HG03196 (cell line): ENCODE measurements at regions not wholly inside any gene's neighbourhood (a gene's known extent, or its start where the extent isn't known, plus 50 kb on each side); places are given as distances from the start of the nearest gene placed in this dataset.

Source experiments
- ATAC-seq: cut with Tn5 transposase; IDR thresholded peaks from one replicate; pipeline ENCODE4 v1.9.1; 2021; ENCODE audit not compliant: unreplicated experiment

DNA sequence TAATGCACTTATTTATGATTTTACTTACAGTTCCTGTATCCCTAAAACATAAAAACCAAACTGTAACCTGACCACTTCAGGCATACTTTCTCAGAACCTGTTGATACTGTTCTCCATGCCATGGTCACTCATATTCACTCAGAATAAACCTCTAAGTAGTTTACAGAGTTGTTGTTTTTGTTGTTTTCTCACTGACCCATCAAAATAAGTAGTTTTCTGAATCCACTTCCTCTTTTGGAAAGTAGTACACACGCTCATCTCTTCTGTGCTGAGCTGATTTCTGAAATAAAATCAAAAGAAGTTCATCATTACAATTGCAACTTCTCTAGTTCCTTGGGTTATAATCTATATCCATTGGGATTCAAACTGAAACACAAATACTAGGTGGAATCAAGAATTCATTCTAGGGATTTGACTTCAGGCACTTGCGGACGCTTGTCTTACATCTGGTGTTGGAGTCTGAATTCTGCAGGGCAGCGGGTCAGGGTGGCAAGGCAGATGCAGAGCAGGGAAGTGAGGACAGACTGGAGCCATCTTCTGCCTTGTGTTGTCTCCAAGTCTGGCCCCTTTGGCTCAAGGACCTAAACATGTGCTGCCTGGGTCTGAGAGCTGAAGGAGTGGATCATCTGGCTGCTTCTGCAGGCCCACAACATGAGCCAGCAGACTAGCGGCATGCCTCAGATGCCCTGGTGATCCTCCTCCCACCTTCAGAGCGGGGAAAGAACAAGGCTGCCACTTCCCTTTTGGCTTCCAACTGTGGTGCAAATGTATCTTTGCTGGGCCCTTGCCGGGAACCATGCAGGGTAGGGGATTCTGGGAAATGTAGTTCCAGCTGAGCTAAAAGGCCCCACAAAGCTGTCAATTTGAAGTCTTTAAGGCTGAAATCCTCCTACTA, 167.9 kb upstream of the MYLIP start:
- no peak for ATAC-seq

GRCh38 chr6:15957655-15958169, 171.2 kb upstream of the MYLIP start:
- ATAC-seq, result no peak

DNA sequence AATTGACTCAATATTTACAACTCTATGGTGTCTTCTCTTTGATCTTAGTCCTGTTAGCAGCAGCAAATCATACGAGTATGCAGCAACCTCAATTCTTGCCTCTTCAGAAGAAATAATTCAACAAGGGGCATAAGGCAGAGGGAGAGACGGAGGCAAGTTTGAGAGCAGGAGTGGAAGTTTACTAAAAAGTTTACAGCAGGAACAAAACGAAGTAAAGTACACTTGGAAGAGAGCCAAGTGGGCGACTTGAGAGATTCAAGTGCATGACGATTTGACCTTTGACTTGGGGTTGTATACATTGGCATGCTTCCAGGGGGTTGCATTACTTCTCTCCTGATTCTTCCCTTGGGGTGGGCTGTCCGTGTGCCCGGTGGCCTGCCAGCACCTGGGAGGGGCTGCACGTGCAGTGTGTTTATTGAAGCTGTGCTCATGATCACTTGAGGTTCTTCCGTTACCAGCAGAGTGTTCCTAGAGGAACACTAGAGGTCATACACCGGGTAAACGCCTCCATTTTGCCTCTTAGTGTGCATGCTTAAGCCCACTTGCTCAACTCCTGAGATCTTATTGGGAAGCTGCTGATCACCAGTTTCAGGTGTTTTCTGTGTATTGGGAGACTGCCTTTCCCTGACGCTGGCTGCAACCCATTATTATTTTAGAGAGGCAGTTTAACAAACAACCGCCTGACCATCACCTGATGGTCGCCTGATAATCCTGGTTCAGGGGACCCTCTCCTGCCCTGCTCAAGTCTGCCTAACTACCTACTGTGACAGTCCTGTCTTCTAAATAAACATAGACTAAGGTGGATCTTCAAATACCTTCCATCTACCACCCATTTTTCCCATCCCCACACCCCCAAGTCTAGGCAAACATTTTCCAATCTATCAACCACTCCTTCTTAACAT, 172.4 kb upstream of the MYLIP start:
- ATAC-seq, result no peak

- ATAC-seq, result no peak
These were observed 173.4 kb upstream of the MYLIP start for GRCh38 chr6:15955484-15955883.

GRCh38 chr6:15953152-15953880, 175.6 kb upstream of the MYLIP start:
- ATAC-seq, result no peak

DNA sequence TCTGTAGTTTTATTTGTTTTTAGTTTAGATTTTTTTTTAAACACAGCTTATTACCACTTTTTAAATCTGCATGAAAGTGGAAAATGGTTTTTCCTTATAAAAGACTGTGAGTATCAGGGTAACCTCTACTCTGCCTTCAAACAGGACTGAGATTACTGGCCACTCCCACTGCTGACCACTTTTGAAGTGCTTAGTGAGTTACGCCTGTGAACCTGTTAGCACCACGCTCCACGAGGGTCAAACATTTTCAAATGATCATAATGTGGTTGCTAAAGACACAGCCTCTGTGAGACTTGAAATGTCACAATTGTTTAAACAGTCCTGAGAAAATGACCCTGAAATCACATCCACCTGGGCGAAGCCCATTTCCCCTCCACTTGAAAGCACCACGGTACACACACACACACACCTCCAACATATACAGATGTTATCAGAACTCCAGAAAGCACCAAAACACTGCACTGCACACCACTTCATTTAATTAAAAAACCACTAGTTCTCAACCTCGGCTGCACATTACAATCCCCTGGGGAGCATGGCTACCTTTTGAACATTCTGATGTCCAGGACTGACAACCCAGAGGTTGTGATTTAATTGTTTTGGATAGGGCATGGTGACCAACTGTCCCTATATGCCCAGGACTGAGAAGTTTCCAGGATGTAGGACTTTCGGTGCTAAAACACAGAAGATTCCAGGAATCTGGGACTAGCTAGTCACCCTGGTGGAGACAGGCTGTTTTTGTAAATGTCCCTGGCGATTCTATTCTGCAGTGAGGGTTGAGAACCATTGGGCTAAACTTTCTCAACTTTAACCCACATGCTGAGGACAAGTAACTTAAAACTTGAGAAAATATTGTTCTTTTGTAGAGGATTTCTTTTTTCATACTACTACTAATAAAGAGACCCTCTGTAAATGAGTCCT, 176.4 kb upstream of the MYLIP start:
- ATAC-seq, result no peak

DNA sequence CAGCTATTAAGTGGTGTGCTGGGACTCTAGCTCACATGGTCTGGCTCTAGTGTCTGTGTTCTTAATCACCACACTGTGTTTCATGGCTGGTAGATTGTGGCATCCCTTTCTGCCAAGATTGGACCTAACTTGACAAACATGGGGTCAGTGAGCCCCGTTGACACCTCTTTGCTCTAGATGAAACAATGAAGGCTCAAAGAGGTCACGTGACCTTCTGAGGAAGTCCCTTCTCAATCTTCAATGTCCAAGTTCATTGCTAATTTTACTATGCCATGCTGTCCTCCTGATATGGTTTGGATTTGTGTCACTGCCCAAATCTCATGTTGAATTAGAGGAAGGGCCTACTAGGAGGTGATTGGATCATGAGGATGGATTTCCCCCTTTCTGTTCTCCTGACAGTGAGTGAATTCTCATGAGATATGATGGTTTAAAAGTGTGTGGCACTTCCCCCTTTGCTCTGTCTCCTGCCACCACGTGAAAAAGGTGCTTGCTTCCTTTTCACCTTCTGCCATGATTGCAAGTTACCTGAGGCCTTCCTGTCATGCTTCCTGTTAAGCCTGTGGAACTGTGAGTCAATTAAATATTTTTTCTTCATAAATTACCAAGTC, 177.8 kb upstream of the MYLIP start:
- ATAC-seq, result no peak

- no peak for ATAC-seq
These were observed 178.9 kb upstream of the MYLIP start for GRCh38 chr6:15949982-15950381.

DNA sequence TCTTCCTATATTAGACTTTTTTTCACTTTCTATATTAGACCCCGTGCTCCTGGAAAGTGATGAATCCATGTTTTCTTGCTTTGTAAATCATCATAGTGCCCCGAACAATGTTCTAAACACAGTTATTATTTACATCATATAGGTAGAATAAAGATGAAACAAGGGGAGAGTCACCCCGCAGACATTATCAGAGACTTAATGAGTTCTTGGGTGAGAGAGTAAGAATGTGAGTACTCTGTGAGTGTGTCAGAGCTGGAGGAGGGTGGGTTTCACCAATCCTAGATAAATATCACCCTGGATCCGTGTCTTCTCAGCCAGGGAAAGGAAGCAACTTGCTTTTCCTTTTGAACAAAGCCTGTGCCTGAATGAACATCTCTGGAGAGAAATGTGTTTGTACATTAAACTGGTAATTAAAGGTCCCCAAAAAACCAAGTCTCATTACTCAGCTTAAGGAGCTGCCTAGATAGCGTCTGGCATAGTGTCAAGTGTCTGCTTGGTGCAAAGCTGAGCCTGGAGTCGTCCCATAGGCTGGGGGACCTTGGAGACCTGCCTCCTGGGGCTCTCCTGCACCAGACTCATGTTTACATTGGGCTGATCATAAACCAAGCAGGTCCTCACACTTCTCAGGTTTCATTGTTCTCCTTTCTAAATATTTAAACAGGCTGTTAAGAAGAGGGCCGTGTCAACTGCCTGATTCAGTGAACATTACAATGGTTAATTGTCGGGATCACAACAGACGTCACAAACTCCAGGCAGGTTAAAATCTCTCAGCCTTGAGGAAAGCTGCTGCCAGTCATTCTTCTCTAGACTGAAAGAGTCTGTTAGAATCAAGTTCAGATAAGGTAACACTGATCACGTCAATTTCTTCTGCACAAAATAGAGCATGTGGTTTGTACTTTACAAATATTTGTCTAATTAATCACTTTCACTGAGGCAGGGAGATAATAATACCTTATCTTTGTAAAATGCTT, 179.7 kb upstream of the MYLIP start:
- no peak for ATAC-seq

DNA sequence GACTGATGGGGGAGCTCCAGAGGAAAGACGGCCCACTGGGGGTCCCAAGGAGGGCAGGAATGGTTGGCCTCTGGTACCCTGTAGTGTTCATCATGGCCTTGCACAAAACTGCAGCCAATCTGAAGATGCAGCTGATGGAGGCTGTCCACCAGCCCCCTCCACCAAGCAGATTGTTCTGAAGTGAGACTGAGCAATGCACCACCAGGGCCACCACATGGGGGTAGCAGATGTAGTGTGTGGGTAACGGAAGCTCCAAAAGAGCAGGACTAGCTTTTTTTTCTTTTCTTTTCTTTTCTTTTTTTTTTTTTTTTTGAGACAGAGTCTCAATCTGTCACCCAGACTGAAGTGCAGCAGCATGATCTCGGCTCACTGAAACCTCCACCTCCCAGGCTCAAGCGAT, 181.0 kb upstream of the MYLIP start:
- ATAC-seq, result no peak

DNA sequence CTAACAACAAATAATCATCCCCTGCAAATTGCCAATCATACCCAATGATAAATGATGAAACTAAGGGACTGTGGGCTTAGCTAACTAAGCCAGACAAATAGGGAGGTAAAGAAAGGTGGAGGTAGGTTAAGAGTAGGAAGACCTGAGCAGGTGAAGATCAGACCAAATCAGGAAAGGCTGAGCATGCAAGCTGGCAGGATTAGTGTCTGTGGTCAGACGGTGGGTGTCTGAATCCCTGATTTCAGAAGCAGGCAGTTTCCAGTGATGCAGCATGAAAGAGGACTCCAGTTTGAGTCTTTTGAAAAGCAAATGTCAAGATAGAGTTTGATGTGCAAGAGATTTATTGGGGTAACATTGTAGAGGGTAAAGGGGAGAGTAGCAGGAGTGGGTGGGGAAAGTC, 181.4 kb upstream of the MYLIP start:
- ATAC-seq, result no peak

GRCh38 chr6:15946701-15947385, 182.0 kb upstream of the MYLIP start:
- no peak for ATAC-seq

DNA sequence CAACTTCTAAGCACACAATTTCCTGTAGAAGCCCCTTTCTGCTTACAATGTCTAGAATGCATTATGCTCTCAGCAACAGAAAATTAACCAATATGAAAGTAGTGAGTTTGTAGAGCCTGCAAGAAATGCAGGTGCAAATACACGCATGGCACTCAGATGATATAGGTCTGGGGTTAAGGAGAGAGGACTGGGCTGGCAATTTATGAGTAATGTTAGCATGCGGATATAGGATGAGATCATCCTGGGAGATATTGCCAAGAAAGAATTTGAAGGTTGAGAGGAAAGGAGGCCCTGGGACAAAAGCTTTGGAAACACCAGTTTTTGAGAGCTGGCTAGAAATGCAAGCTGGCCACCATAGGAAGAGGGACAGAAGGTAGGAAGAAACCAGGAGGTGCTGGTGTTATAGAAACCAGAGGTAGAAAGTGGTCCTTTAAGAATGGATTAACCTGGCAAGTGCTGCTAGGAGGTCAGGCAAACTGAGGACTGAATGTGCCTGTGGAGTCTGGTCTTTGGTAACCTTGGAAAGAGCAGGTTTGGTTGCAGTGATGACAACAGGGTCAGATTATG, 183.2 kb upstream of the MYLIP start:
- ATAC-seq, result no peak

GRCh38 chr6:15943423-15943822, 185.5 kb upstream of the MYLIP start:
- no peak for ATAC-seq

DNA sequence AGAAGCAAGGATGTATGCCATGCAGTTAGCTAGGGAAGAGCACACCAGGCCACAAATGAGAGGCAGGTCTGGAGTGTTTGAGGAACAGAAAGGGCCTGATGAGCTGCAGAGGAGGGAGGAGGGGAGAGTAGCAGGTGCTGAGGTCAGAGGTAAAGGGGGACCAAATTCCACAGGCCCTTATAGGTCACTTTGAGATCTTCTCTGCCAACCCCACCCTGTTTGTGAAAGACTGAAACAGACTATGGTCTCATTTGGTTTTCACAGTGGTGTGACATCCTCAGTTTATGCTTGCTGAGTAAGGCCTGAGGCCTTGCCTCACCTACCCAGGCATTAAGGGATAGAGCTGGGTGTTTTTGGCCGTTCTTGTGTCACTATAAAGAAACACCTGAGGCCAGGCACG, 187.7 kb upstream of the MYLIP start:
- ATAC-seq, result no peak

GRCh38 chr6:15938107-15938506, 190.8 kb upstream of the MYLIP start:
- no peak for ATAC-seq

- ATAC-seq, result no peak
These were observed 191.3 kb upstream of the MYLIP start for GRCh38 chr6:15937602-15938001.

- ATAC-seq, result peak; percentile 82
These were observed 192.4 kb upstream of the MYLIP start for GRCh38 chr6:15936503-15936902.
